HFF-Myc (cell line): ENCODE measurements at regions not wholly inside any gene's neighbourhood (a gene's known extent, or its start where the extent isn't known, plus 50 kb on each side); places are given as distances from the start of the nearest gene placed in this dataset.

Experiments used
- DNase-seq: peaks from one replicate; pipeline ENCODE4 v3.0.0-alpha.2; 2011; ENCODE audit warnings: low read depth; ENCODE audit errors: extremely low read depth
- H3K4me3 ChIP-seq: replicated peaks from 2 replicates; pipeline ENCODE4 v1.5.1; 2011; ENCODE audit warnings: low read depth, mild to moderate bottlenecking, control low read depth, low read length
- CTCF ChIP-seq: IDR thresholded peaks from 2 replicates; pipeline ENCODE4 v1.5.1; 2012; ENCODE audit warnings: mild to moderate bottlenecking, low read depth, low read length, control low read depth; ENCODE audit errors: missing control alignments

GRCh38 chr9:81508476-81508875 lies 180.9 kb downstream of the TLE1 start:
- H3K4me3 ChIP-seq: no peak overlapping the region
- no peak for TF ChIP-seq CTCF
- no peak for DNase-seq

DNA sequence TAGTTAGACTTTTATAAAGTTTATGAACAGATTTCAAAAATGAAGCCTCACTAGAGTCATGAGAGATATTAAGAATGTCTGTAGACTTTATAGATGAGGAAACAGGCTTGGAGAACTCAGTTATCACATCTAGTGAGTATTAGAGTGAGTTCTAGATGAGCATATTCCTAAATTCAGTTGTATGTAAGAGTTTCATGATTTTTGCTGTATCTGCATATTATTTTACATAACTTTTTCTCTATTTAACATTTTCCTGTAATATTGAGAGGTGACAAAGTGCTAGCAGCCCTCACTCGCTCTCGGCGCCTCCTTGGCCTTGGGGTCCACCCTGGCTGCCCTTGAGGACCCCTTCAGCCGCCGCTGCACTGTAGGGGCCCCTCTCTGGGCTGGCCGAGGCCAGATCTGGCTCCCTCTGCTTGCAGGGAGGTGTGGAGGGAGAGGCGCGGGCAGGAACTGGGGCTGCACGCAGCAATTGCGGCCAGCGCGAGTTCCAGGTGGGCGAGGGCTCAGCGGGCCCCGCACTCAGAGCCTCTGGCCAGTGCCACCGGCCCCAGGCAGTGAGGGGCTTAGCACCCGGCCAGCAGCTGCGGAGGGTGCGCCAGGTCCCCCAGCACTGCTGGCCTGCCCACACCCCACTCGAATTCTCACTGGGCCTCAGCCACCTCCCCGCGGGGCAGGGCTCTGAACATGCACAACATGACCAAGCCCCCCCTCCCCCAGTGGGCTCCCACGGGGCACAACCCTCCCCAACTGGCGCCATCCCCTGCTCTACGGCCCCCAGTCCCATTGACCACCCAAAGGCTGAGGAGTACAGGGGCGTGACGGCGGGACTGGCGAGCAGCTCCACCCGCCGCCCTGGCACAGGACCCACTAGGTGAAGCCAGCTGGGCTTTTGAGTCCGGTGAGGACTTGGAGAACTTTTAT lies 182.1 kb downstream of the TLE1 start:
- no peak for DNase-seq
- no peak for TF ChIP-seq CTCF
- no peak overlapping the region for H3K4me3 ChIP-seq

GRCh38 chr9:81499594-81499993 lies 189.8 kb downstream of the TLE1 start:
- no peak for TF ChIP-seq CTCF
- no peak overlapping the region for H3K4me3 ChIP-seq
- no peak for DNase-seq

DNA sequence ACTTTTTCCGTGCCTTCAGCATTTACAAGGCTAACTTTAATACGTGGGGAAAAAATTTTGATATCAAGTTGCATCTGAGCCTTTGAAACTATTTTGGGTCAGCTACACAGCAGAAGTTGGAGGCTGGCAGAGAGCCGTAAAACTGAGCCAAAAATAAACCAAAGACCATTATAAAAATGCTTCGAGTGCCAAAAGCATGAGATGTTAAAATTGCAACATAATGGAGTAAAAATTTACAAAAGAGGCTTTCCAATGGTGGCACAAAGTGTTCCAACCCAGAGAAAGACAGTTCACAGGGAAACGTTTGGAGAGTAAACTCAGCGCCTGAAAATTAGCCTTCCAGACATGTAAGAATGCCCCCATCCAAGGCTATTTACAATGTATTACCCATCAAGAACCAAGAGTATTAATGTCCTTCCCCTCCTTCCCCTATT lies 190.3 kb downstream of the TLE1 start:
- no peak overlapping the region for H3K4me3 ChIP-seq
- no peak for TF ChIP-seq CTCF
- no peak for DNase-seq

GRCh38 chr9:81498576-81498975 lies 190.8 kb downstream of the TLE1 start:
- no peak overlapping the region for H3K4me3 ChIP-seq
- no peak for DNase-seq
- no peak for TF ChIP-seq CTCF

DNA sequence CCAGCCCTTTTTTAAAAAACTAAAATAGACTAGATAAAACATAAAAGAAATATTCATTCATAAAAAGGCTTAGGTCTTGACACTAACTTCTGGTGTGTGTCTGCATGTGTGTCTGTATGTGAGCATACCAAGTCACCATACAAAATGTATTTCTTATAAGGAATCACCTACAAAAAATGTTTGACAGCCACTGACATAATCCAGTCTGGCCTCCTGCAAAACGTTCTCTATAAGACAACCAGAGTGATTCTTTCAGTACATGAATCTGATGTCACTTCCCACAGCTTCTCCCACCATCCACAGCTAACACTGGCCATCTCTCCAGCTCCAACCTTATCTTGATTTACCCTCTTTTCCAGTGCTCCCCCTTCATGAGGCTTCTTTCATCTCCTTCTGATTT lies 192.3 kb downstream of the TLE1 start:
- TF ChIP-seq CTCF: no peak
- DNase-seq: no peak
- no peak overlapping the region for H3K4me3 ChIP-seq
